HEK293 (cell line): ENCODE measurements at regions not wholly inside any gene's neighbourhood (a gene's known extent, or its start where the extent isn't known, plus 50 kb on each side); places are given as distances from the start of the nearest gene placed in this dataset.

Source experiments
- KLF16 ChIP-seq: fragments of 450-650 bp; formaldehyde crosslinking; IDR thresholded peaks from 2 replicates; pipeline ENCODE4 v1.5.1; 2017; ENCODE audit warnings: missing biosample characterization, missing genetic modification characterization
- ZIC2 ChIP-seq: fragments of 450-650 bp; formaldehyde crosslinking; IDR thresholded peaks from 2 replicates; pipeline ENCODE4 v1.5.1; 2016; ENCODE audit warnings: missing biosample characterization, missing genetic modification characterization
- ZNF10 ChIP-seq: fragments of 450-650 bp; formaldehyde crosslinking; IDR thresholded peaks from 2 replicates; pipeline ENCODE4 v1.5.1; 2017; ENCODE audit warnings: missing biosample characterization, missing genetic modification characterization
- ZNF184 ChIP-seq: fragments of 450-650 bp; IDR thresholded peaks from 2 replicates; pipeline ENCODE4 v1.5.1; 2018; ENCODE audit warnings: missing biosample characterization, mild to moderate bottlenecking, missing genetic modification characterization
- ZNF292 ChIP-seq: fragments of 450-650 bp; formaldehyde crosslinking; IDR thresholded peaks from 2 replicates; pipeline ENCODE4 v1.5.1; 2016; ENCODE audit warnings: low read depth, missing biosample characterization, missing genetic modification characterization, borderline replicate concordance
- ZNF501 ChIP-seq: fragments of 450-650 bp; formaldehyde crosslinking; IDR thresholded peaks from 2 replicates; pipeline ENCODE4 v1.5.1; 2016; ENCODE audit warnings: missing biosample characterization, missing genetic modification characterization
- ZNF600 ChIP-seq: fragments of 450-650 bp; formaldehyde crosslinking; IDR thresholded peaks from 2 replicates; pipeline ENCODE4 v1.5.1; 2016; ENCODE audit warnings: missing biosample characterization, missing genetic modification characterization
- TF ChIP-seq, protein P1 (sequence below): fragments of 450-650 bp; formaldehyde crosslinking; IDR thresholded peaks from 2 replicates; pipeline ENCODE4 v1.5.1; 2016; ENCODE audit warnings: missing biosample characterization, missing genetic modification characterization, low read depth
- TF ChIP-seq, protein P2 (sequence below): fragments of 450-650 bp; formaldehyde crosslinking; IDR thresholded peaks from 2 replicates; pipeline ENCODE4 v1.5.1; 2016; ENCODE audit warnings: missing biosample characterization, missing genetic modification characterization

DNA sequence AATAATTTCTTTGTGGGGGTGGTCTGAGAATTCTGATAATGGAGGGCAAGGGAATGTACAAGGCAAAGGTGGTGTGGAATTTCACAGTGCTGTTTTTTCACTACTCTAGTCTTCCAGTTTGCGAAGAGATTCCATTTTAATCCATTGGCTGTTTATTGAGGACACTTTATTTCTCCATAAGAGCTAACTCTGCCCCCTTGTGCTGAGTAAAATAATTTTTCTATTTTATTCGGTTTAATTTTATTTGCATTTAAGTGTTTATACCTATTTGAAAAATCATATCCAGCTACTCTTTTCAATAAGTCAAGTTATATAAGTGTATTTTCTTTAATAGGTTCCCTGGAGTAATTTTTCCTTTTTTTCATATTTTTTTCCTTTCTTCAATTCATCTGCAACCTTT lies 840.1 kb downstream of the TUSC7 start:
- TF ChIP-seq KLF16 (no peak), ZNF501 (tag by site-specific recombination) (no peak), ZNF292 (tag by site-specific recombination) (no peak), ZNF184 (tag by site-specific recombination) (no peak), ZIC2 (tag by site-specific recombination) (no peak), ZNF600 (tag by site-specific recombination) (no peak), ZNF10 (no peak)
- TF ChIP-seq, protein P1, sequence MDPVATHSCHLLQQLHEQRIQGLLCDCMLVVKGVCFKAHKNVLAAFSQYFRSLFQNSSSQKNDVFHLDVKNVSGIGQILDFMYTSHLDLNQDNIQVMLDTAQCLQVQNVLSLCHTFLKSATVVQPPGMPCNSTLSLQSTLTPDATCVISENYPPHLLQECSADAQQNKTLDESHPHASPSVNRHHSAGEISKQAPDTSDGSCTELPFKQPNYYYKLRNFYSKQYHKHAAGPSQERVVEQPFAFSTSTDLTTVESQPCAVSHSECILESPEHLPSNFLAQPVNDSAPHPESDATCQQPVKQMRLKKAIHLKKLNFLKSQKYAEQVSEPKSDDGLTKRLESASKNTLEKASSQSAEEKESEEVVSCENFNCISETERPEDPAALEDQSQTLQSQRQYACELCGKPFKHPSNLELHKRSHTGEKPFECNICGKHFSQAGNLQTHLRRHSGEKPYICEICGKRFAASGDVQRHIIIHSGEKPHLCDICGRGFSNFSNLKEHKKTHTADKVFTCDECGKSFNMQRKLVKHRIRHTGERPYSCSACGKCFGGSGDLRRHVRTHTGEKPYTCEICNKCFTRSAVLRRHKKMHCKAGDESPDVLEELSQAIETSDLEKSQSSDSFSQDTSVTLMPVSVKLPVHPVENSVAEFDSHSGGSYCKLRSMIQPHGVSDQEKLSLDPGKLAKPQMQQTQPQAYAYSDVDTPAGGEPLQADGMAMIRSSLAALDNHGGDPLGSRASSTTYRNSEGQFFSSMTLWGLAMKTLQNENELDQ (tag by site-specific recombination): no peak
- TF ChIP-seq, protein P2, sequence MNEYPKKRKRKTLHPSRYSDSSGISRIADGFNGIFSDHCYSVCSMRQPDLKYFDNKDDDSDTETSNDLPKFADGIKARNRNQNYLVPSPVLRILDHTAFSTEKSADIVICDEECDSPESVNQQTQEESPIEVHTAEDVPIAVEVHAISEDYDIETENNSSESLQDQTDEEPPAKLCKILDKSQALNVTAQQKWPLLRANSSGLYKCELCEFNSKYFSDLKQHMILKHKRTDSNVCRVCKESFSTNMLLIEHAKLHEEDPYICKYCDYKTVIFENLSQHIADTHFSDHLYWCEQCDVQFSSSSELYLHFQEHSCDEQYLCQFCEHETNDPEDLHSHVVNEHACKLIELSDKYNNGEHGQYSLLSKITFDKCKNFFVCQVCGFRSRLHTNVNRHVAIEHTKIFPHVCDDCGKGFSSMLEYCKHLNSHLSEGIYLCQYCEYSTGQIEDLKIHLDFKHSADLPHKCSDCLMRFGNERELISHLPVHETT (tag by site-specific recombination): no peak
